ENCODE measurements at regions not wholly inside any gene's neighbourhood (a gene's known extent, or its start where the extent isn't known, plus 50 kb on each side); places are given as distances from the start of the nearest gene placed in this dataset.

- no peak for TF ChIP-seq CTCF (IDR thresholded peaks at IDR 0.05; ENCODE audit: unreplicated experiment in 3 of 3)
- H3K4me3 Mint-ChIP-seq, result no peak overlapping the region
- no peaks in the 10 kb centered on the region for H3K36me3 Mint-ChIP-seq (ENCODE audit: low read depth)
- H3K9me3 Mint-ChIP-seq, result peaks cover 2% of the 10 kb centered on the region
- no peak overlapping the region for H3K27ac Mint-ChIP-seq
- H3K27me3 Mint-ChIP-seq (ENCODE audit: low read depth), result peaks cover 10% of the 10 kb centered on the region
- H3K4me1 Mint-ChIP-seq, result no peaks in the 10 kb centered on the region
These were observed 1022.8 kb downstream of the BRD1 start for GRCh38 chr22:48804811-48805301.

GRCh38 chr22:48803948-48804810, 1023.5 kb downstream of the BRD1 start:
- H3K27ac Mint-ChIP-seq, result no peak overlapping the region
- peaks cover 2% of the 10 kb centered on the region for H3K9me3 Mint-ChIP-seq
- no peaks in the 10 kb centered on the region for H3K4me1 Mint-ChIP-seq
- H3K27me3 Mint-ChIP-seq (ENCODE audit: low read depth), result peaks cover 14% of the 10 kb centered on the region
- H3K36me3 Mint-ChIP-seq (ENCODE audit: low read depth), result no peaks in the 10 kb centered on the region
- TF ChIP-seq CTCF (IDR thresholded peaks at IDR 0.05; ENCODE audit: unreplicated experiment in 3 of 3), result no peak
- no peak overlapping the region for H3K4me3 Mint-ChIP-seq

GRCh38 chr22:48803171-48803947, 1024.3 kb downstream of the BRD1 start:
- Mint-ChIP-seq H3K4me3 (no peak overlapping the region), H3K4me1 (no peaks in the 10 kb centered on the region), H3K36me3 (ENCODE audit: low read depth) (no peaks in the 10 kb centered on the region), H3K27ac (no peak overlapping the region), H3K9me3 (no peaks in the 10 kb centered on the region), H3K27me3 (ENCODE audit: low read depth) (peaks cover 18% of the 10 kb centered on the region)
- TF ChIP-seq CTCF (IDR thresholded peaks at IDR 0.05; ENCODE audit: unreplicated experiment in 3 of 3), result no peak

GRCh38 chr22:48802576-48802975, 1025.1 kb downstream of the BRD1 start:
- Mint-ChIP-seq H3K9me3 (no peaks in the 10 kb centered on the region), H3K4me3 (no peak overlapping the region), H3K4me1 (no peaks in the 10 kb centered on the region), H3K36me3 (ENCODE audit: low read depth) (no peaks in the 10 kb centered on the region), H3K27ac (no peak overlapping the region), H3K27me3 (ENCODE audit: low read depth) (peaks cover 18% of the 10 kb centered on the region)
- no peak for TF ChIP-seq CTCF (IDR thresholded peaks at IDR 0.05; ENCODE audit: unreplicated experiment in 3 of 3)

GRCh38 chr22:48800886-48801607, 1026.6 kb downstream of the BRD1 start:
- Mint-ChIP-seq H3K4me3 (no peak overlapping the region), H3K36me3 (ENCODE audit: low read depth) (no peaks in the 10 kb centered on the region), H3K27ac (no peak overlapping the region), H3K4me1 (peaks cover 7% of the 10 kb centered on the region), H3K9me3 (no peaks in the 10 kb centered on the region), H3K27me3 (ENCODE audit: low read depth) (peaks cover 18% of the 10 kb centered on the region)
- TF ChIP-seq CTCF (IDR thresholded peaks at IDR 0.05; ENCODE audit: unreplicated experiment in 3 of 3), result no peak

Measured in nephron (organoid).